ENCODE measurements at regions not wholly inside any gene's neighbourhood (a gene's known extent, or its start where the extent isn't known, plus 50 kb on each side); places are given as distances from the start of the nearest gene placed in this dataset.

GRCh38 chr3:177537612-177538011, 340.3 kb upstream of the TBL1XR1 start:
- no peak overlapping the region for H3K27ac ChIP-seq
- DNase-seq: no peak
- ATAC-seq: no peak
- intact Hi-C loops (cut with DNase I; ENCODE audit: low total_unique reads): no loop called here
- no peaks in the 10 kb centered on the region for H3K9me3 ChIP-seq
- no peak overlapping the region for H3K4me3 ChIP-seq
- in situ Hi-C loops (cut with MboI; ENCODE audit: low sequenced_read_pairs in 4 of 4): no loop called here
- no peaks in the 10 kb centered on the region for H3K27me3 ChIP-seq
- TF ChIP-seq POLR2A (IDR thresholded peaks at IDR 0.05) (no peak), CTCF (IDR thresholded peaks at IDR 0.05 in 4 of 5, conservative IDR thresholded peaks at IDR 0.05 in 1 of 5) (no peak)
- peaks cover 10 to 24% of the 10 kb centered on the region in 2 donors for H3K4me1 ChIP-seq
- no peaks in the 10 kb centered on the region for H3K36me3 ChIP-seq

- H3K9me3 ChIP-seq: no peaks in the 10 kb centered on the region
- DNase-seq (peak; percentile 39 to 46), ATAC-seq (peak; percentile 66 to 76)
- H3K4me1 ChIP-seq: peaks cover 10 to 24% of the 10 kb centered on the region in 2 donors
- in situ Hi-C loops (cut with MboI; ENCODE audit: low sequenced_read_pairs in 4 of 4) (no loop called here), intact Hi-C loops (cut with DNase I; ENCODE audit: low total_unique reads) (no loop called here)
- H3K27me3 ChIP-seq: no peaks in the 10 kb centered on the region
- H3K4me3 ChIP-seq: no peak overlapping the region
- no peak overlapping the region for H3K27ac ChIP-seq
- H3K36me3 ChIP-seq: no peaks in the 10 kb centered on the region
- no peak for TF ChIP-seq CTCF (IDR thresholded peaks at IDR 0.05 in 4 of 5, conservative IDR thresholded peaks at IDR 0.05 in 1 of 5)
- TF ChIP-seq POLR2A (IDR thresholded peaks at IDR 0.05): no peak
Measured at GRCh38 chr3:177538048-177538749, 340.9 kb upstream of the TBL1XR1 start.

- in situ Hi-C loops (cut with MboI; ENCODE audit: low sequenced_read_pairs in 4 of 4): no loop called here
Measured at GRCh38 chr3:177538750-177539730, 341.8 kb upstream of the TBL1XR1 start.

GRCh38 chr3:177541541-177541940, 344.3 kb upstream of the TBL1XR1 start:
- no peak for TF ChIP-seq CTCF (IDR thresholded peaks at IDR 0.05 in 4 of 5, conservative IDR thresholded peaks at IDR 0.05 in 1 of 5)
- no peak for TF ChIP-seq POLR2A (IDR thresholded peaks at IDR 0.05)
- Histone ChIP-seq H3K27me3 (no peaks in the 10 kb centered on the region), H3K27ac (no peak overlapping the region), H3K36me3 (no peaks in the 10 kb centered on the region), H3K4me3 (no peak overlapping the region), H3K9me3 (no peaks in the 10 kb centered on the region), H3K4me1 (peaks cover 10 to 24% of the 10 kb centered on the region in 2 donors)
- no peak for DNase-seq
- intact Hi-C loops (cut with DNase I; ENCODE audit: low total_unique reads): no loop called here
- ATAC-seq: no peak
- in situ Hi-C loops (cut with MboI; ENCODE audit: low sequenced_read_pairs in 4 of 4): no loop called here

More at GRCh38 chr3:177538750-177539730, 341.8 kb upstream of the TBL1XR1 start:
- Histone ChIP-seq H3K4me3 (no peak overlapping the region), H3K4me1 (peaks cover 10 to 24% of the 10 kb centered on the region in 2 donors), H3K36me3 (no peaks in the 10 kb centered on the region), H3K9me3 (no peaks in the 10 kb centered on the region), H3K27me3 (no peaks in the 10 kb centered on the region), H3K27ac (no peak overlapping the region)
- intact Hi-C loops (cut with DNase I; ENCODE audit: low total_unique reads): no loop called here
- ATAC-seq (no peak), DNase-seq (no peak)
- TF ChIP-seq POLR2A (IDR thresholded peaks at IDR 0.05): no peak
- no peak for TF ChIP-seq CTCF (IDR thresholded peaks at IDR 0.05 in 4 of 5, conservative IDR thresholded peaks at IDR 0.05 in 1 of 5)
